ENCODE measurements at regions not wholly inside any gene's neighbourhood (a gene's known extent, or its start where the extent isn't known, plus 50 kb on each side); places are given as distances from the start of the nearest gene placed in this dataset.

GRCh38 chr4:24256066-24256465 is 328.3 kb downstream of the DHX15 start:
- WGBS (ENCODE audit: missing lambda C conversion rate) = 23% methylated on average over 4 of the region's 4 CpGs
- POLR2A ChIA-PET = no interaction called here
- ATAC-seq (no peak), FAIRE-seq (no peak), DNase-seq (ENCODE audit: low read depth in 1 of 2, low spot score in 1 of 2) (no peak)
- H3K4me1 ChIP-seq = no peaks in the 10 kb centered on the region
- CTCF ChIA-PET = no interaction called here
- H3K9me3 ChIP-seq = no peaks in the 10 kb centered on the region
- no peak overlapping the region for H3K27ac ChIP-seq
- TF ChIP-seq FOSL2 (IDR thresholded peaks at IDR 0.05) (no peak), FOSL2 (CRISPR knock-in tag; IDR thresholded peaks at IDR 0.05) (no peak), RFX5 (IDR thresholded peaks at IDR 0.05) (no peak), RAD21 (conservative IDR thresholded peaks at IDR 0.05 in 1 of 2, IDR thresholded peaks at IDR 0.05 in 1 of 2) (no peak), EHMT2 (IDR thresholded peaks at IDR 0.05; ENCODE audit: low read depth) (no peak), MYC (IDR thresholded peaks at IDR 0.05; ENCODE audit: borderline replicate concordance, low read length) (no peak), MAZ (IDR thresholded peaks at IDR 0.05; ENCODE audit: borderline replicate concordance, low read depth, low read length) (no peak), PHF8 (IDR thresholded peaks at IDR 0.05; ENCODE audit: borderline replicate concordance, low read depth) (no peak), E2F6 (IDR thresholded peaks at IDR 0.05; ENCODE audit: borderline replicate concordance, low read depth) (no peak), KDM5A (IDR thresholded peaks at IDR 0.05) (no peak), RARB (CRISPR knock-in tag; IDR thresholded peaks at IDR 0.05) (no peak)
- TF ChIP-seq, protein P1, sequence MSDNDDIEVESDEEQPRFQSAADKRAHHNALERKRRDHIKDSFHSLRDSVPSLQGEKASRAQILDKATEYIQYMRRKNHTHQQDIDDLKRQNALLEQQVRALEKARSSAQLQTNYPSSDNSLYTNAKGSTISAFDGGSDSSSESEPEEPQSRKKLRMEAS (IDR thresholded peaks at IDR 0.05) = no peak
- TF ChIP-seq, protein P2, sequence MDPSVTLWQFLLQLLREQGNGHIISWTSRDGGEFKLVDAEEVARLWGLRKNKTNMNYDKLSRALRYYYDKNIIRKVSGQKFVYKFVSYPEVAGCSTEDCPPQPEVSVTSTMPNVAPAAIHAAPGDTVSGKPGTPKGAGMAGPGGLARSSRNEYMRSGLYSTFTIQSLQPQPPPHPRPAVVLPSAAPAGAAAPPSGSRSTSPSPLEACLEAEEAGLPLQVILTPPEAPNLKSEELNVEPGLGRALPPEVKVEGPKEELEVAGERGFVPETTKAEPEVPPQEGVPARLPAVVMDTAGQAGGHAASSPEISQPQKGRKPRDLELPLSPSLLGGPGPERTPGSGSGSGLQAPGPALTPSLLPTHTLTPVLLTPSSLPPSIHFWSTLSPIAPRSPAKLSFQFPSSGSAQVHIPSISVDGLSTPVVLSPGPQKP (IDR thresholded peaks at IDR 0.05; ENCODE audit: low read depth, low read length) = no peak
- TF ChIP-seq, protein P3, sequence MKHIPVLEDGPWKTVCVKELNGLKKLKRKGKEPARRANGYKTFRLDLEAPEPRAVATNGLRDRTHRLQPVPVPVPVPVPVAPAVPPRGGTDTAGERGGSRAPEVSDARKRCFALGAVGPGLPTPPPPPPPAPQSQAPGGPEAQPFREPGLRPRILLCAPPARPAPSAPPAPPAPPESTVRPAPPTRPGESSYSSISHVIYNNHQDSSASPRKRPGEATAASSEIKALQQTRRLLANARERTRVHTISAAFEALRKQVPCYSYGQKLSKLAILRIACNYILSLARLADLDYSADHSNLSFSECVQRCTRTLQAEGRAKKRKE (CRISPR knock-in tag; IDR thresholded peaks at IDR 0.05; ENCODE audit: low read depth) = no peak
- TF ChIP-seq, protein P4, sequence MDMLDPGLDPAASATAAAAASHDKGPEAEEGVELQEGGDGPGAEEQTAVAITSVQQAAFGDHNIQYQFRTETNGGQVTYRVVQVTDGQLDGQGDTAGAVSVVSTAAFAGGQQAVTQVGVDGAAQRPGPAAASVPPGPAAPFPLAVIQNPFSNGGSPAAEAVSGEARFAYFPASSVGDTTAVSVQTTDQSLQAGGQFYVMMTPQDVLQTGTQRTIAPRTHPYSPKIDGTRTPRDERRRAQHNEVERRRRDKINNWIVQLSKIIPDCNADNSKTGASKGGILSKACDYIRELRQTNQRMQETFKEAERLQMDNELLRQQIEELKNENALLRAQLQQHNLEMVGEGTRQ (IDR thresholded peaks at IDR 0.05) = no peak
- TF ChIP-seq, protein P5, sequence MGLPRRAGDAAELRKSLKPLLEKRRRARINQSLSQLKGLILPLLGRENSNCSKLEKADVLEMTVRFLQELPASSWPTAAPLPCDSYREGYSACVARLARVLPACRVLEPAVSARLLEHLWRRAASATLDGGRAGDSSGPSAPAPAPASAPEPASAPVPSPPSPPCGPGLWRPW (IDR thresholded peaks at IDR 0.05) = no peak
- no peak overlapping the region for H3K4me3 ChIP-seq
- no peak overlapping the region for H3K4me2 ChIP-seq

GRCh38 chr4:24252121-24252520 is 332.2 kb downstream of the DHX15 start:
- TF ChIP-seq ZC3H11A (IDR thresholded peaks at IDR 0.05) = no peak
- TF ChIP-seq TP53 (CRISPR knock-in tag; IDR thresholded peaks at IDR 0.05) = no peak
- TF ChIP-seq, protein P6, sequence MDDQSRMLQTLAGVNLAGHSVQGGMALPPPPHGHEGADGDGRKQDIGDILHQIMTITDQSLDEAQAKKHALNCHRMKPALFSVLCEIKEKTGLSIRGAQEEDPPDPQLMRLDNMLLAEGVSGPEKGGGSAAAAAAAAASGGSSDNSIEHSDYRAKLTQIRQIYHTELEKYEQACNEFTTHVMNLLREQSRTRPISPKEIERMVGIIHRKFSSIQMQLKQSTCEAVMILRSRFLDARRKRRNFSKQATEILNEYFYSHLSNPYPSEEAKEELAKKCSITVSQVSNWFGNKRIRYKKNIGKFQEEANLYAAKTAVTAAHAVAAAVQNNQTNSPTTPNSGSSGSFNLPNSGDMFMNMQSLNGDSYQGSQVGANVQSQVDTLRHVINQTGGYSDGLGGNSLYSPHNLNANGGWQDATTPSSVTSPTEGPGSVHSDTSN (IDR thresholded peaks at IDR 0.05) = no peak
- no peak for TF ChIP-seq HDAC2 (IDR thresholded peaks at IDR 0.05)
- no peak for TF ChIP-seq FOSL2 (IDR thresholded peaks at IDR 0.05)
- no peak for TF ChIP-seq FOSL2 (CRISPR knock-in tag; IDR thresholded peaks at IDR 0.05)
- no peak for TF ChIP-seq EHF (CRISPR knock-in tag; IDR thresholded peaks at IDR 0.05)
- no peak for TF ChIP-seq TFCP2L1 (CRISPR knock-in tag; IDR thresholded peaks at IDR 0.05)
- no peak for TF ChIP-seq HOXA7 (CRISPR knock-in tag; IDR thresholded peaks at IDR 0.05)
- TF ChIP-seq JUNB (IDR thresholded peaks at IDR 0.05) = no peak
- TF ChIP-seq, protein P7, sequence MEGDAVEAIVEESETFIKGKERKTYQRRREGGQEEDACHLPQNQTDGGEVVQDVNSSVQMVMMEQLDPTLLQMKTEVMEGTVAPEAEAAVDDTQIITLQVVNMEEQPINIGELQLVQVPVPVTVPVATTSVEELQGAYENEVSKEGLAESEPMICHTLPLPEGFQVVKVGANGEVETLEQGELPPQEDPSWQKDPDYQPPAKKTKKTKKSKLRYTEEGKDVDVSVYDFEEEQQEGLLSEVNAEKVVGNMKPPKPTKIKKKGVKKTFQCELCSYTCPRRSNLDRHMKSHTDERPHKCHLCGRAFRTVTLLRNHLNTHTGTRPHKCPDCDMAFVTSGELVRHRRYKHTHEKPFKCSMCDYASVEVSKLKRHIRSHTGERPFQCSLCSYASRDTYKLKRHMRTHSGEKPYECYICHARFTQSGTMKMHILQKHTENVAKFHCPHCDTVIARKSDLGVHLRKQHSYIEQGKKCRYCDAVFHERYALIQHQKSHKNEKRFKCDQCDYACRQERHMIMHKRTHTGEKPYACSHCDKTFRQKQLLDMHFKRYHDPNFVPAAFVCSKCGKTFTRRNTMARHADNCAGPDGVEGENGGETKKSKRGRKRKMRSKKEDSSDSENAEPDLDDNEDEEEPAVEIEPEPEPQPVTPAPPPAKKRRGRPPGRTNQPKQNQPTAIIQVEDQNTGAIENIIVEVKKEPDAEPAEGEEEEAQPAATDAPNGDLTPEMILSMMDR (IDR thresholded peaks at IDR 0.05) = no peak
- TF ChIP-seq KDM5A (IDR thresholded peaks at IDR 0.05) = no peak
- TF ChIP-seq SMC3 (IDR thresholded peaks at IDR 0.05) = no peak
- no peak for TF ChIP-seq BCL3 (IDR thresholded peaks at IDR 0.05)
- CTCF ChIA-PET = no interaction called here
- DNase-seq (ENCODE audit: low read depth in 1 of 2, low spot score in 1 of 2) = no peak
- ATAC-seq = no peak
- Histone ChIP-seq H3K4me1 (no peaks in the 10 kb centered on the region), H3K4me2 (no peak overlapping the region), H3K27ac (no peak overlapping the region), H3K4me3 (no peak overlapping the region), H3K9me3 (no peaks in the 10 kb centered on the region)
- WGBS (ENCODE audit: missing lambda C conversion rate) = 0% methylated on average over 2 of the region's 2 CpGs
- FAIRE-seq = no peak
- POLR2A ChIA-PET = no interaction called here

Measured in A549 (cell line).